ENCODE measurements at regions not wholly inside any gene's neighbourhood (a gene's known extent, or its start where the extent isn't known, plus 50 kb on each side); places are given as distances from the start of the nearest gene placed in this dataset.

DNA sequence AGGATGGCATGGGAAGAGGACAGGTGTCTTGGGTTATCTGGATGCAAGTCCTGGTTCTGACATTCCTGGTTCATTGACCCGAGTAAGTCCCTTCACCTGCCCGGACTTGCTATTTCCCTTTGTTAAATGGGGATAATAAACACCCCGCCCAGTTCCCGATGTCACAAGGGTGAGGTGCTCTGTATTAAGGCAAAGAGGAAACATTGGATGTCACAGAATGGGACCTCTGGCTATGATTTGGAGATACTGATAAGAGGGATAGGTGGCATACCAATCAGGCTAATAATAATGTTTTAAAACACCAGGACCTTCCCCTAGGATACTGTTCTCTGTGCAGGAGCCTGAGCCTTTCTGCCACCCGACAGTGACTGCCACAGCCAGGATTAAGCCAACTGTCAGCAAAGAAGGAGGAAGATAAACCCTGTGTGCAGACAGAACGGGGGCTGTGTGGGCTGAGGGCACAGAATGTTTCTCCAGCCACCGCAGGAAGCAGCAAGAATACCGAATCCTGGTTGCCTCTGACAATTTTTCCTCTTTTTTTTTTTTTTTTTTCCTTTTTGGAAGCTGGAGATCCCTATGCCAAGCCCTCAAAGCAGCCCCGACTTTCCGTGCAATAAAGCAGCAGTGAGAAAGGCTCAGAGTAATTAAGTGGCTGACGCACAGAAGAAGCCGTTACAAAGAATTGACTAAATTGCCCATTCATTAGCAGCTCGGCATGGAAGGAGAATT lies 336.6 kb downstream of the SMAD2 start:
- no peak for FAIRE-seq

GRCh38 chr18:47591429-47591828 lies 339.0 kb downstream of the SMAD2 start:
- FAIRE-seq = no peak

DNA sequence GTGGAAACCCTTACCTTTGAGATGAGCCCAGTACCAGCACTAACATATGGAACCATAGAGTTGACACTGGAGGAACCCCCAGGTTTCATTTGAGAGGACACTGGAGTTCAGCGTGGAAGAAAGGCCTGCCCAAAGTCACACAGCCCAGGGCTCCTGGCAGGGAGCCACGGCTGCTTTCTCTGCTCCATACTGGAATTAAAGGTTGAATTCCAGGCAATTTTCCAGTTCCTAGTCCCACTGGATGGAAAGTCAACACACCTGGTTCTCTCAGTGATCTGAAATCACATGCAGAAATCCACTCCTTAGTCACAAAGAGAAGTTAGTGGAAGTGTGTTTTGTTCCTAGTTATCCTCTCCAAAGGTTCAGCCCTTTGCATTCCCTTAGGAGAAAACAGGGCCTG lies 336.1 kb upstream of the SKOR2 start:
- no peak for FAIRE-seq

GRCh38 chr18:47586418-47587070 lies 335.1 kb upstream of the SKOR2 start:
- no peak for FAIRE-seq

- no peak for FAIRE-seq
Observed at GRCh38 chr18:47585914-47586313, 334.5 kb upstream of the SKOR2 start.

- no peak for FAIRE-seq
Observed at GRCh38 chr18:47585136-47585535, 333.7 kb upstream of the SKOR2 start.

DNA sequence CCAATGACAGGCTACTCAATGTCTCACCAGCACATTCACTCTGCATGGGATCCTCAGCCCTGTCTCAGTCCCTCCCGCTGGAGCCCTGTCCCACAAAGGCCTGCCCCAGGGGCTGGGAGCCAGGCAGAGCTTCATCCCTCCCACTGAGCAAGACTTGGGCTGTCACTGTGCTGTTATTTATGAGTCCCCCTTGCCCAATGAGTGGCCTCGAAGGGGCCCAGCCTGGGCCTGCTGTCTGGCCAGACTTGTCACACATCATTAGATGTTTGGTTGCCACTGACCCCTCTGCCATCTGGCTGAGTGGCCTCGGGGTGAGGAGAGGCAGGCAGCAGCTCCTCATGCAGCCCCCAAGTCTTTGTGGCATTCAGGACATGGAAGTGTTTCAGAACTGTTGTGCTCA lies 330.6 kb upstream of the SKOR2 start:
- no peak for FAIRE-seq

DNA sequence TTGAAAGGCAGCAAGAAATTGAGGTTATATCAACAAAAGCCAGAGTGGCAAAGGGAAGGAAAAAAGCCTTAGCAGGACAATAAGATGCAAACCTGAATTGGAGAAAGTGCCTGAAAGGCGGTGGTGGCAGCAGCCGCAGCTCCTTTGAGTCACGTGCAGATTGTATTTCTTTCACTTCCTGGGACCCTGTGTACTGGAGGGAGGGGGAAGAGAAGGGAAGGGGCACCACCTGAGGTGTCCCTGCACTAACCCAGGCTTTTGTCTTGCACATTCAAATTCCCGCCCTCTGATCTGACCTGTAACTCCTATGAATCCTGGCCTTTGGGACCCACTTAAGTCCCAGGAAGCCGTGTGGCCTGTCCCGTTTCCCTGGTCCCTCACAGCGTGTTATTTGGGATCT lies 326.1 kb upstream of the SKOR2 start:
- no peak for FAIRE-seq

DNA sequence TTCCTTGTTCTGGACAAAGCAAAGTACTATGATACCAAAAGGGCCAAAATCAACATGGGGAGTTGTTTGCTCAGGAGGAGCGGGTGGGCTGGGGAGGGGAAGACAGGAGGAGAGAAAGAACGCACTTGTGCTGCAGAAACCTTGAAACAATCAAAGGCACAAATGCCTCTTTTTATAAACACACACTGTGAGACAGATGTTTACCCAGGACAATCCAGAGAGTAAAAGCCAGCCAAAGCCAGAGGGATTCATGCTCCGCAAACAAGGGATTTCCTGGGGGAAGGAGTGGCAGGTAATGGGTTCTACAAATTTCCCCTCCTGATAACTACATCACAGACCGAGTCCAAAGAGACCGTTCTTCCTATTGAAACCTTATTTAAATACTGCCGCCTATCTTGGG lies 323.5 kb upstream of the SKOR2 start:
- no peak for FAIRE-seq

DNA sequence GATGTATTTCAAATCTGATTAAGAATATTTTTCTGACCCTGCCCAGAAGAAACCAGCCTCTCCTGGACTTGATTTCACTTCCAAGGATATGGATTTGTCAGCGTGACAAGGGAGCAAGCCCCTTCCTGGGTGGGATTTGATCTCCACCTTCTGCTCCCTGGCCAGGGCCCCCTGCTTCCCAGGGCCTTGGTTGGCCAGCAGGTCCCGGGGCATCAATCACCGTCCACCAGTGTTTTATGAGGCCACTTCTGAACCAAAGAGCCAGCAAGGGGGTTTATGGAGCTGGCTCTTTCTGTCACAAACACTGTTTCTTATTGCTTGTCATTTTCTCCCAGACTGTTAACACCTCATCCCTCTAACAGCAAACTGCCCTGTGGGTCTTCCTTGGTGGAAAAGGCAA lies 320.5 kb upstream of the SKOR2 start:
- FAIRE-seq = no peak

- FAIRE-seq = no peak
Observed at GRCh38 chr18:47566809-47567208, 315.3 kb upstream of the SKOR2 start.

DNA sequence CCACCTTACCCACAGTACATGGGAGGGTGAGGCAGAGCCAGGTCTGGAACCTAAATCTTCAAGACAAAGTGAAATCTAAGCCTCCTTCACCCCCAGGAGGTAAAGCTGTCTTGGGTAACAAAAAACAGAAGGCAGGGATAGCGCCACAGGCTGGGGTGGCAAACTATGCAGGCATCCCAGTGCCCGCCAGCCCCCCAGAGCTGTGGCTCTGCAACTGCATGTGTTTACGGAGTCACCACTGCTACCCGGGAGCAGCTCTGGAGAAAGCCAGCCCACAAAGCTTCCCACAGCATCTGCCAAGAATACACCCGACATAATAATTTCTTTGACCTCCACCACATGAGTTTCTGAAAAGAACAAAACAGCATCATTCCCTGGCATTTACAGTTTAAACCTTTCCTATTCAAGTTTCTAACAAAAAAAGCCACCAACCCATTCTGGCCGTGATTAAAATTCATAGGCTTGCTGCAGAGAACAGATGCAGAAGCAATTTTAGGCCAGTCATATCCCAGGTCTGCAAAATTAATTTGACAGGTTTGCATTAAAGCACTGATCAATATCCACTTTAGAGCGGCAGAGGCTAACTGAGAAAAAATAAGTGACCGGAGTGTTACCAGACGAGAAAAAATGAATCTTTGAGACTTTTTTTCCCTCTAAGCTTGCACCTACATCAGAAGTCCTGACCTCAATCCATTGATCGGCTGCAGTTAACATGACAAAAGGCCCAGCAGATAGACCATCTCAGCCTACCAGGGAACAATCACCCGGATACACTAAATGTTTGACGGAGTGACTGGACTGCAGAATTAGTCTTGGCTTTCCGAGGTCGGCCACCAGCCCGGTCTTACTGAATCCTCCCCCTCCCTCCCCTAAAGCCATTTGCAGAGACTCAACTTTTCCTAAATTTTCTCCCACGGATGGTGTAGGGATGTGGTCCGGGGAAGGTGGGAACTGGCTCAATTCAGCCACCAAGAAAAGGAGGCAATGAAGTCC lies 309.6 kb upstream of the SKOR2 start:
- no peak for FAIRE-seq

- FAIRE-seq = no peak
Observed at GRCh38 chr18:47558110-47558750, 306.8 kb upstream of the SKOR2 start.

GRCh38 chr18:47557160-47557559 lies 305.7 kb upstream of the SKOR2 start:
- no peak for FAIRE-seq

DNA sequence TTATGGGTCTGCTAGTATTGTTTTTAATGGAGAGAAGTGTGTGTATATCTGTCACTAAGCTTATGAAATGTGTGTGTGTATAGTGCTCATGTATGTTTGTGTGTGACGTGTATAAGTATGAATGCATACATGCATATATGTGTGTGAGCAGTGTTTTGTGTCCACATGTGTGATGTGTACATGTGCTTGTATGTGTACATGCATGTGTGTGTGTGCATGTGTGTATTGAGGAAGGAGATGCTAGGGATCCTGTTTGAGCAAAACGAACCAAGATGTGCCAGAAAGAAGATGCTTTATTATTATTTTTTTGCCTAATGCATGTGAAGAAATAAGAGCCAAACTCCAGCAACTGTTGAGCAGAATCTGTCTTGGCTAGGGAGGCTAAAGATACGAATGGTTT lies 301.3 kb upstream of the SKOR2 start:
- FAIRE-seq = no peak

GRCh38 chr18:47550611-47551010 lies 299.2 kb upstream of the SKOR2 start:
- no peak for FAIRE-seq

DNA sequence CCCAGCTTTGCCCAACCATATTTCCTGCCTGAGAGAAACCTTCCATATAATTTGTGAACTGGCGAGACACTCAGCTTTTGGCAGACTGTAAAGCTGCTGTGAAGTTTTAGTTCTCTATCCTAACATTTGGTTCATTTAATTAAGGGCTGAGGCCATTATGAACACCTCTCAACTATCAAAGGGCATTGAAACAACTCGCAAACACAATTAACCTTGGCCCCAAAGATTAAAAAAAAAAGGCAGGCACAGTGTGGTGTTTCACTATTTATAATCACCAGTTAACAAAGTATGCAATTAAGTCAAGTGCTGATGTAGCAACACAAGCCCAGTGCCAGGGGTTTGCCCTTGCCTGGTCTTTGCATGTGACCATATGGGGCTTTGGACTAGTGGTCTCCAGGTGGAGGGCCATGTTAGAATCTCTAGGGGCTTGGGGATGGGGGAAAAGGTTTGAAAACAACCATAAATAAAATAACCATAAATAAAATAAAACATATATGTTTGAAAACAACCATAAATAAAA lies 297.6 kb upstream of the SKOR2 start:
- no peak for FAIRE-seq

GRCh38 chr18:47547539-47548202 lies 296.2 kb upstream of the SKOR2 start:
- no peak for FAIRE-seq

DNA sequence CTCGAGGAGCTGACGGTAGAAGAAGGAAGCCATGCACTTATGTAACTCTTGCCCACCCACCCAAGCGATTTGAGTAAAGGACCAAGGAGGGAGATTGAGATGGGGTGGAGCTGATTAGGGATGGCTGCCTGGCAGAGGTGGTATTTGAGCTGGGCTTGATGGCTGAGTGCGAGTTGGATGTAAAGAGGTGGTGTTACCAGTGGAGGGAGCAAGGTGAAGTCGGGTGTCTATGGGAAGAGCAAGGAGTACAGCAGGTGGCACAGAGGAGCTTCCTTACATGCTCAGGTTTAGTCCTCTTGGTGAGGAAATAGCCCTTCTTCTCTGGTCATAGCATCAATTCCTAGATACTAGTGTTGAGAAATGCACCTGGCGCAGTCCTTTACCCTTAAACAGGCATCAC lies 294.2 kb upstream of the SKOR2 start:
- FAIRE-seq = no peak

DNA sequence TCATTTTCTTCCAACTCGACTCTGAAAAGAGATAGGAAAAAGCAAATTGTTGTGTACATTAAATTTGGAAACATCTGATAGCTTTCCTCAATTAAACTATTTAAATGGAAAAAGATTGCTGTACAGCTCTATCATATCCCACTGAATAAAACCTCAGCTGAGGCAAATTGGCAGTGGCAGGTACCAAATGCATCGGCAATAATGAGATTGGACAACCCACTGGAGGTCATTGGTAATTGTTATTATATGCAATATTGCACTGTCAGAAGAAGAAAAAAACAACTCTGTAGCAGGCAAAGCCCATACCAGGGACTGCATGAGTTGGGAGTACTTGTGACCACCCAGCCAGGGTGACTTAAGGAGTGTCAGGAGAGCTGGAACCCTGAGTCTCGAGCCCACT lies 291.6 kb upstream of the SKOR2 start:
- FAIRE-seq = no peak

DNA sequence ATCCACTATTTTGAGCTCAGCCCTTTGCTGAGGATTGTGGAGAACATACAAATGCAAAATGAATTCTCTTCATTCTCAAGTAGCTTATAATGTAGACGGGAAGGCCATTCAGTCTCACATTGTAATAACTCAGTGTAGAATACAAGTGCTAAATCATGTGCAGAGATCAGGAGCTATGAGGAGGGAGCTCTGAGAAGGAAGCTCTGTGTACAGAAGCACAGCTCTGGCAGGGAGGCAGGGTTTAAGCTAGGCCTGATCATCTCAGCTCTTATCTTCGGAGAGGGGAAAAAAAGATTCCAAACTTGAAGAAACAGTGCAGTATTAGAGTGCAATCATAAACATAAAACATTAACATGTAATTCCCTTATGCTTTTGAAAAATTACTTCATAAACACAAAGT lies 291.1 kb upstream of the SKOR2 start:
- no peak for FAIRE-seq

DNA sequence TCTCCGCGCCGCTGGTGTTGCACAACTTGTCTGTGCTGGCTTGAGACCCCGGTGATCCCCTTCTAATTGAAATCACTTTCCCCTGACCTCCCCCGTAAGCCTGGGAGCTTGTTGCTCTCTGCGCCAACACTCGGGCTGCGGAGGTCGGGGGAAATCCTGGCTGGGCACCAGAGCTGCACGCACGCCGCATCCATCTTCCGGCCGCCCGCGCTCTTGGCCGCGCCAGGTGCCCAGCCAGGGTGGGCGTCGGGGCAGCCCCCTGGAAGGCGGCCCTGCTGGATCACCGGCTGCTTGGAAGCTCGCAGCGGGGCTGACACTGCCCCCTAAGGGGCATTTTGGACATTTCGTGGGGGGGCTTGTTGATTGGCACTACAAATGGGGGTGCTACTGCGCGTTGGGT lies 280.3 kb upstream of the SKOR2 start:
- FAIRE-seq = no peak
